PC-3 (cell line): ENCODE measurements at regions not wholly inside any gene's neighbourhood (a gene's known extent, or its start where the extent isn't known, plus 50 kb on each side); places are given as distances from the start of the nearest gene placed in this dataset.

Experiments
- EZH2 ChIP-seq: fragments of 300-600 bp; sonication (generic); IDR thresholded peaks from one replicate; pipeline ENCODE4 v1.6.1; 2017; ENCODE audit warnings: antibody characterized with exemption, mild to moderate bottlenecking, low read length; ENCODE audit not compliant: unreplicated experiment
- TF ChIP-seq, protein P1 (sequence below): fragments of 300-600 bp; sonication (generic); conservative IDR thresholded peaks from 2 replicates; pipeline ENCODE4 v1.5.1; 2017; ENCODE audit warnings: antibody characterized with exemption, low read depth, mild to moderate bottlenecking, low read length

DNA sequence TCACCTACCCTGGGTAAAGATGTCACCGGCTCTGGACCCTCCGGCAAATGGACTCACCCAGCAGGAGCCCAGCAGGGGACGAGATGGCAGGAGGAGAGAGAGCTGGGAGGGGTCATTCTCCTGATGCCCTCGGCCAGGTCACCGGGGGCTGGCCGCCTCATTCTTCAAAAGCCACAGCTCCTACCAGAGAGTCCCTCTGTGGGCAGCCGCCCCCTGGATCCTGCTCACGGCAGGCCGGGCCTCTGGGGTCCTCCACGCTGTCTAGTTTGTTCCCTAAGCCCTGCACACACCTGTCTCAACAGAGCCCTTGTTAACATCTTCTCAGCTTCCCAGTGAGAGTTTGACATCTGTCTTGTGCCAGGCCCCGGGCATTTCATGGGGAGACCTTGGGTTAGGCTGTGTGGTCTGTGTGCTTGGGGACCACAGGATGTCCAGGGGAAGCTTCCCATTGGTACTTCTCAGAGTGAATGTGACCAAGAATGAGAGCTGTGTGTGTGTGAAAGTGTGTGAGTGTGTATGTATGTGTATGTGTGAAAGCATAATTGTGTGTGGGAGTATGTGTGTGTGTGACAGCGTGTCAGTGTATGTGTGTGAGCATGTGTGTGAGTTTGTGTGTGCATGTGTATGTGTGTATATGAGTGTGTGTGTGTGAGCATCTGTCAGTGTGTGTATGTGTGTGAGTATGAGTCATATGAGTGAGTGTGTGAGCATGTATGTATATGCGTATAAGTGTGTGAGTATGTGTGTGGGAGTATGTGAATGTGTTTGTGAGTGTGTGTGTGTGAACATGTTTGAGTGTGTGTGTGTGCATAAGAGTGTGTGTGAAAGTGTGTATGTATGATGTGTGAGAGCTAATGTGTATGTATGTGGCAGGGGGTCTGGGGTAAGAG, 65.5 kb upstream of the BCO1 start:
- TF ChIP-seq, protein P1, sequence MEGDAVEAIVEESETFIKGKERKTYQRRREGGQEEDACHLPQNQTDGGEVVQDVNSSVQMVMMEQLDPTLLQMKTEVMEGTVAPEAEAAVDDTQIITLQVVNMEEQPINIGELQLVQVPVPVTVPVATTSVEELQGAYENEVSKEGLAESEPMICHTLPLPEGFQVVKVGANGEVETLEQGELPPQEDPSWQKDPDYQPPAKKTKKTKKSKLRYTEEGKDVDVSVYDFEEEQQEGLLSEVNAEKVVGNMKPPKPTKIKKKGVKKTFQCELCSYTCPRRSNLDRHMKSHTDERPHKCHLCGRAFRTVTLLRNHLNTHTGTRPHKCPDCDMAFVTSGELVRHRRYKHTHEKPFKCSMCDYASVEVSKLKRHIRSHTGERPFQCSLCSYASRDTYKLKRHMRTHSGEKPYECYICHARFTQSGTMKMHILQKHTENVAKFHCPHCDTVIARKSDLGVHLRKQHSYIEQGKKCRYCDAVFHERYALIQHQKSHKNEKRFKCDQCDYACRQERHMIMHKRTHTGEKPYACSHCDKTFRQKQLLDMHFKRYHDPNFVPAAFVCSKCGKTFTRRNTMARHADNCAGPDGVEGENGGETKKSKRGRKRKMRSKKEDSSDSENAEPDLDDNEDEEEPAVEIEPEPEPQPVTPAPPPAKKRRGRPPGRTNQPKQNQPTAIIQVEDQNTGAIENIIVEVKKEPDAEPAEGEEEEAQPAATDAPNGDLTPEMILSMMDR, result no peak
- TF ChIP-seq EZH2, result no peak
